ENCODE measurements at regions not wholly inside any gene's neighbourhood (a gene's known extent, or its start where the extent isn't known, plus 50 kb on each side); places are given as distances from the start of the nearest gene placed in this dataset.

DNA sequence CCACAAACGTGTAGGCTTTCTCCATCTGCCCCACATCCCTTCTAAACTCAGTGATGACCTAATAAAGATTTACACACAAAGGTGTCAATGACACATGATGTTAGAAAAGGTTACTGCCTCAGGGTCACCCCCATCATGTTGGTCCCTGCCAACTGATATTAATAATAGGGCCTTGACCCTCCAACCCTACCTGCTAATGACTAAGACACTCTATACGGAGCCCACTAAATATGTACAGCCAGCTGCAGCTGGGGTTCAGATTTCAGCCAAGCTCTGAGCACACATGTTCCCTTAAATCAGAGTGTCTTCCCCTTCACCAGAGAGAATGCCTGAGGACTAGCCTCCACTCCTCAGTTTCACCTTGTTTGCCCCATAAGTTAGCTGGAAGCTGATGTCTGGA, 67.4 kb upstream of the SNRPB2 start:
- TF ChIP-seq, protein P1, sequence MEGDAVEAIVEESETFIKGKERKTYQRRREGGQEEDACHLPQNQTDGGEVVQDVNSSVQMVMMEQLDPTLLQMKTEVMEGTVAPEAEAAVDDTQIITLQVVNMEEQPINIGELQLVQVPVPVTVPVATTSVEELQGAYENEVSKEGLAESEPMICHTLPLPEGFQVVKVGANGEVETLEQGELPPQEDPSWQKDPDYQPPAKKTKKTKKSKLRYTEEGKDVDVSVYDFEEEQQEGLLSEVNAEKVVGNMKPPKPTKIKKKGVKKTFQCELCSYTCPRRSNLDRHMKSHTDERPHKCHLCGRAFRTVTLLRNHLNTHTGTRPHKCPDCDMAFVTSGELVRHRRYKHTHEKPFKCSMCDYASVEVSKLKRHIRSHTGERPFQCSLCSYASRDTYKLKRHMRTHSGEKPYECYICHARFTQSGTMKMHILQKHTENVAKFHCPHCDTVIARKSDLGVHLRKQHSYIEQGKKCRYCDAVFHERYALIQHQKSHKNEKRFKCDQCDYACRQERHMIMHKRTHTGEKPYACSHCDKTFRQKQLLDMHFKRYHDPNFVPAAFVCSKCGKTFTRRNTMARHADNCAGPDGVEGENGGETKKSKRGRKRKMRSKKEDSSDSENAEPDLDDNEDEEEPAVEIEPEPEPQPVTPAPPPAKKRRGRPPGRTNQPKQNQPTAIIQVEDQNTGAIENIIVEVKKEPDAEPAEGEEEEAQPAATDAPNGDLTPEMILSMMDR (IDR thresholded peaks at IDR 0.05) = no peak
- TF ChIP-seq EZH2 (IDR thresholded peaks at IDR 0.05; ENCODE audit: borderline replicate concordance, insufficient read depth, low read depth, low read length, poor library complexity, severe bottlenecking) = no peak
